ENCODE measurements at regions not wholly inside any gene's neighbourhood (a gene's known extent, or its start where the extent isn't known, plus 50 kb on each side); places are given as distances from the start of the nearest gene placed in this dataset.

DNA sequence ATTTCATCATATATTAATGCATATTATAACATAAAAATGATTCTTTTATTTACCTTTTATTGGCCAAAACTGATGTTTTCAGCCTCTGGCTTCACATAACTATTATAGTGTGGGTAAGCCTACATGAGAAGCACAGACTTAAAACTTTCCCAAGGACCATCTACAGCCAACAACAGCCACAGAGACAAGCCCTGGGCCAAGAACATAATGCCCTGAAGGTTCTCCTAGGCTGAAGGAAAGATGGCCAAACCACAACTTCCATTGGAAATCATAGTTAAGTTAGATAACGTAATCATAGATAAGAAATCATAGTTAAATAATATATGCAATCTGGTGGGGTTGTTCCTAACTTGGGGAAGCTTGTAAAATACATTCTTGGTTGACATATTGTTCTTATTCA is 280.0 kb upstream of the EMCN start:
- TF ChIP-seq, protein P1, sequence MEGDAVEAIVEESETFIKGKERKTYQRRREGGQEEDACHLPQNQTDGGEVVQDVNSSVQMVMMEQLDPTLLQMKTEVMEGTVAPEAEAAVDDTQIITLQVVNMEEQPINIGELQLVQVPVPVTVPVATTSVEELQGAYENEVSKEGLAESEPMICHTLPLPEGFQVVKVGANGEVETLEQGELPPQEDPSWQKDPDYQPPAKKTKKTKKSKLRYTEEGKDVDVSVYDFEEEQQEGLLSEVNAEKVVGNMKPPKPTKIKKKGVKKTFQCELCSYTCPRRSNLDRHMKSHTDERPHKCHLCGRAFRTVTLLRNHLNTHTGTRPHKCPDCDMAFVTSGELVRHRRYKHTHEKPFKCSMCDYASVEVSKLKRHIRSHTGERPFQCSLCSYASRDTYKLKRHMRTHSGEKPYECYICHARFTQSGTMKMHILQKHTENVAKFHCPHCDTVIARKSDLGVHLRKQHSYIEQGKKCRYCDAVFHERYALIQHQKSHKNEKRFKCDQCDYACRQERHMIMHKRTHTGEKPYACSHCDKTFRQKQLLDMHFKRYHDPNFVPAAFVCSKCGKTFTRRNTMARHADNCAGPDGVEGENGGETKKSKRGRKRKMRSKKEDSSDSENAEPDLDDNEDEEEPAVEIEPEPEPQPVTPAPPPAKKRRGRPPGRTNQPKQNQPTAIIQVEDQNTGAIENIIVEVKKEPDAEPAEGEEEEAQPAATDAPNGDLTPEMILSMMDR (IDR thresholded peaks at IDR 0.05; ENCODE audit: borderline replicate concordance, insufficient read depth, low read depth, low read length), result no peak
- H3K4me3 ChIP-seq (ENCODE audit: low read depth, low read length), result no peak overlapping the region

DNA sequence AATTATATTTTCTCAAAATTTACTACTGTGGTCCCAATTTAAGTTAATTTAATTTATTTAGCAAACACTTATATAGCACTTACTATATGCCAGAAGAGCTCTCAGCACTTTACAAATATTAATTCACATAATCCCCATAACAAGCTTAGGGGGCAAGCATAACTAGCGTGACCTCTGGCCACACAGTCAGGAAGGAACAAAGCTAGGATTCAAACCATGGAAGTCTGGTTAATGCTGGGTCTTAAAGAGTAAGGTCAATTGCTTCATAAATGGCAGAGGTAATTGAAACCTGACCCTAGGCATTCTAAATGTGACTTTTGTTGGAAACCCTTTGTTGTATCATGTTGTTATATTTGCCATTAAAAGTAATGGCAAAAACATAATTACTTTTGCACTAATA is 279.5 kb upstream of the EMCN start:
- no peak overlapping the region for H3K4me3 ChIP-seq (ENCODE audit: low read depth, low read length)
- TF ChIP-seq, protein P1 (IDR thresholded peaks at IDR 0.05; ENCODE audit: borderline replicate concordance, insufficient read depth, low read depth, low read length), result no peak

DNA sequence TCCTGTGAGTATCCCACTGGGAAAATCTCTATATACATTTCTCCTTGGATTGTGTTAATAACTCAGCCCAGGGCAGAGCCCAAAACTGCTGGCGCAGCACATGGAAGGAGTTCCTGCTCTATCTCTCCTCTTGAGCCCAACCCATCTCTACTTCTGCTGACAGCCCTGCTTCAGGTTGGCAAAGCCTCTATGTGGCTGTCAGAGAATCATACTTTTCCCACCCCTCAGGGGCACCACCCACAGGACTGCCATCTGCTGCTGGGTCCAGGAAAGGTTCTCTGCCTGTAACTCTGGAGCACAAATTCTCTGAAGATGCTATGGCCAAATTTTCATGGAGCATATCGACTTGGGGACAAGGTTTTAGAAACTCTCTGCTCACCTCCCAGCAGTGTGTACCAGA is 278.5 kb upstream of the EMCN start:
- TF ChIP-seq, protein P1 (IDR thresholded peaks at IDR 0.05; ENCODE audit: borderline replicate concordance, insufficient read depth, low read depth, low read length), result no peak
- H3K4me3 ChIP-seq (ENCODE audit: low read depth, low read length), result no peak overlapping the region

DNA sequence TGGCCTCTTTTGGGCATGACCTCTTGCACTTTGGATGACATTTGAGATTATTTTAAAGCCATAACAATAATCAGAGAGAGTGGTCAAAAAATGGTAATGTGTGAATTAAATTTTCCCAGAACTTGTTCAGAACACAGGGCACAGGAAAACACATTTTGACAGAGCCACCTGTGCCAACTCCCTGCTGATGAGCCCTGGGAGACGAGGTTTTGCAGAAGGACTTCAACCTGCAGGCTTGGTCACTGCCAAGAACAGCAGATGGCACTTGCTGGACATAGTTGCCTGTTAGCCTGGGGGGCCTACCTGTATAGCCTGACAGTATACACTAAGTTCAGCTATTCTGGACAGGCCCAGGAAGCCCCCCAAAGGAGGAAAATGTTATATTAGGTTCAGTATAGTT is 277.8 kb upstream of the EMCN start:
- no peak overlapping the region for H3K4me3 ChIP-seq (ENCODE audit: low read depth, low read length)
- TF ChIP-seq, protein P1 (IDR thresholded peaks at IDR 0.05; ENCODE audit: borderline replicate concordance, insufficient read depth, low read depth, low read length), result no peak

DNA sequence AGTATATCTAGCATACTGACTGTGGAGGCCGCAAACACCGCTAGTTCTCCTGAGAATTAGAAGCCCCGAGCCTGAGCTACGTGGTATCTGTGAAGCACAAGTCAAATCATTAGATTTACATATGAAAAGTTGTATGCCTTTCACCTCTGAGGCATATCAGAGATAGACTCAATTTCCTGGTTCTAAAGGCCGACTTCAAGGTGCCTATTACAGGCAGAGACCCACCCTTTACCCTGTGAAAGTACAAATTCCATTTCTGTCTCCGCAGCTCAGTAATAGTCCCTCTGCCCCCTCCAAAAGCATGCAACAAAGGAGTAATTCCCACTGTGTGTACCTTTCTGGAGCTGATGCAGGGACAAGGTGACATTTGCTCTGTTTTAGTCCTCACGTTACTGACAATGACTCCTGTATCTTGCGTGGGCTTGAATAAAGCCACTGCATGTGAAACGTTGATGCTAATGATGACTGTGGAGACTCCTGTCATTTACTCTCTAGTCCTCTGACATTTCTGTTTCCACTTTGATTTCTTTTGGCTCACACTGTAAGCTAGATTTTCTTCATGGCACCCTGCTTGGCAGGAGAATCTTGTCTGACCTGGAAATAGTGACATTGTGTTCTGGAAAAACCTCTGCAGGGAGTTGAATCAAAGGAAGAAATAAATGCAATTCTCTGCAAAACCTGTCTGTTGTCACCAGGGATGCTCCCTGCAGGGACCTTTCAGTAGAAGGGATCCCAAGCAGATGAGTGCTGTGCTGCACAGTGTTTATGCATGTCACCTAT is 273.2 kb upstream of the EMCN start:
- no peak overlapping the region for H3K4me3 ChIP-seq (ENCODE audit: low read depth, low read length)
- TF ChIP-seq, protein P1 (IDR thresholded peaks at IDR 0.05; ENCODE audit: borderline replicate concordance, insufficient read depth, low read depth, low read length), result no peak

DNA sequence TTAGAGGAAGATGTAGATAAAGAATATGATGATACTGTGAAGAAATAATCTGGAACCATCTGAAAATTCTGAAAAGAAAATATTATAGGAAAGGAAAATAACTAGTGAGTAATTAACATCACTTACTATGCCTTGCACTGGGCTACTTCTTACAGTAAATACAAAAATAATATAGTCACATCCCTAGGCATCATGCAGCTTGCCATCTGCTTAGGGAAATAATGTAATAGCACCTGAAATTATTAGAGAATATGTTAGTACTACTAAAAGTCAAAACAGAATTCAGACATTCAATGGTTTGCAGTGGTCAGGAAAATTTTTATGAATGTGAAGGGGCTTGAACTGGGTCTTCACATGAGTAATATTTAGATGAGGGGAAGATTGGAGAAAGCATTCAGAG is 272.2 kb upstream of the EMCN start:
- TF ChIP-seq, protein P1 (IDR thresholded peaks at IDR 0.05; ENCODE audit: borderline replicate concordance, insufficient read depth, low read depth, low read length), result no peak
- H3K4me3 ChIP-seq (ENCODE audit: low read depth, low read length), result no peak overlapping the region

DNA sequence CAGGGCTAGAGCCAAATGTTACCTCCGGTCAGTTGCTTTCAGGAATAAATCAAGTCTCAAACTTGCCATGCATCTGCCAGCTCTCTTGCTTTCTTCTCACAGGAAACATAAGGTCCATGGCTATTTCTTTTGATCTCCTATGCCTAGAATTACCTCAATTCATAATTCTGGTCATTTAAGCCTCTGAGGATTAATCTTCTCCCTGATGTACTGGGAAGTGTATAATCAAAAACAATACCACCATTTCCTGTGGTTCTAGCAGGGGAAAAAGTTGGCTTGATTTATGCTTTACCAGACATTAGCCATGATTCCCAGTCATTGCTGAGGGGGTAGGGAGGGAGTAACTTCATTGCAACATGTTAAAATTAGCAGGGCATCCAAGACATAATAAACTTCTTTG is 268.7 kb upstream of the EMCN start:
- no peak overlapping the region for H3K4me3 ChIP-seq (ENCODE audit: low read depth, low read length)
- TF ChIP-seq, protein P1 (IDR thresholded peaks at IDR 0.05; ENCODE audit: borderline replicate concordance, insufficient read depth, low read depth, low read length), result no peak

All from GM12875 (cell line).